PC-9 (cell line): ENCODE measurements at regions not wholly inside any gene's neighbourhood (a gene's known extent, or its start where the extent isn't known, plus 50 kb on each side); places are given as distances from the start of the nearest gene placed in this dataset.

Experiments used
- BruUV-seq: library from RNA; stranded (reverse); fragments of 400-500 nt; replicated peaks from 2 replicates; lab custom pipeline; 2021; lab: Mats Ljungman, UMichigan
- CTCF ChIA-PET: fragments of 300-600 bp; sonication (Branson Sonifier 250); formaldehyde crosslinking; loops from one replicate; lab custom pipeline; 2022; ENCODE audit warnings: antibody characterized with exemption; lab: Charles Lee
- POLR2A ChIA-PET: fragments of 300-600 bp; sonication (Branson Sonifier 250); formaldehyde crosslinking; loops from one replicate; lab custom pipeline; 2022; ENCODE audit warnings: antibody characterized with exemption; ENCODE audit not compliant: unreplicated experiment; lab: Charles Lee
- DNase-seq, 2 experiments: peaks; one replicate each; pipeline versions ENCODE4 v3.0.0 to v3.0.0-alpha.2; 2015 to 2022; ENCODE audit warnings: mixed read lengths in 1 of 2
- H2AFZ ChIP-seq: fragments of 200-600 bp; sonication (generic); 2 replicates; pipeline ENCODE4 v1.8.1; 2017; ENCODE audit warnings: antibody characterized with exemption
- H3F3A ChIP-seq: fragments of 200-600 bp; sonication (generic); 2 replicates; pipeline ENCODE4 v1.8.1; 2017; ENCODE audit warnings: antibody characterized with exemption, mild to moderate bottlenecking, low read depth; ENCODE audit not compliant: insufficient read depth
- H3K27ac ChIP-seq: fragments of 200-600 bp; sonication (generic); 2 replicates; pipeline ENCODE4 v1.6.1; 2016; ENCODE audit warnings: mixed run types
- H3K27me3 ChIP-seq: fragments of 200-600 bp; sonication (generic); 2 replicates; pipeline ENCODE4 v1.6.1; 2016; ENCODE audit warnings: low read depth, mixed run types; ENCODE audit not compliant: insufficient read depth
- H3K36me3 ChIP-seq: fragments of 200-600 bp; sonication (generic); 2 replicates; pipeline ENCODE4 v1.6.1; 2016; ENCODE audit warnings: low read depth, mixed run types
- H3K4me1 ChIP-seq: fragments of 200-600 bp; sonication (generic); replicated peaks from 2 replicates; pipeline ENCODE4 v1.6.1; 2016; ENCODE audit warnings: mixed run types; ENCODE audit not compliant: insufficient read depth
- H3K4me2 ChIP-seq: fragments of 200-600 bp; sonication (generic); 2 replicates; pipeline ENCODE4 v1.6.1; 2017; ENCODE audit warnings: mixed run types
- H3K4me3 ChIP-seq: fragments of 200-600 bp; sonication (generic); 2 replicates; pipeline ENCODE4 v1.6.1; 2016; ENCODE audit warnings: mixed run types
- H3K79me2 ChIP-seq: fragments of 200-600 bp; sonication (generic); 2 replicates; pipeline ENCODE4 v1.6.1; 2017; ENCODE audit warnings: low read depth, mixed run types
- H3K9me2 ChIP-seq: fragments of 200-600 bp; sonication (generic); 2 replicates; pipeline ENCODE4 v1.8.1; 2017; ENCODE audit warnings: mild to moderate bottlenecking; ENCODE audit not compliant: insufficient read depth
- H3K9me3 ChIP-seq: fragments of 200-600 bp; sonication (generic); 2 replicates; pipeline ENCODE4 v1.8.1; 2016; ENCODE audit warnings: low read depth; ENCODE audit not compliant: insufficient read depth
- H4K20me1 ChIP-seq: fragments of 200-600 bp; sonication (generic); 2 replicates; pipeline ENCODE4 v1.8.1; 2017; ENCODE audit not compliant: insufficient read depth
- EZH2 ChIP-seq: fragments of 200-600 bp; sonication (generic); IDR thresholded peaks from 2 replicates; pipeline ENCODE4 v1.8.0; 2017; ENCODE audit warnings: antibody characterized with exemption, low read depth
- intact Hi-C: fragments of 100-400 bp; cut with micrococcal nuclease; formaldehyde crosslinking; loops from one replicate; pipeline ENCODE4 v1.10.0; 2022; ENCODE audit not compliant: unreplicated experiment
- TF ChIP-seq, protein P1 (sequence below): fragments of 200-600 bp; sonication (generic); conservative IDR thresholded peaks from 2 replicates; pipeline ENCODE4 v1.6.1; 2017; ENCODE audit warnings: mixed run types, antibody characterized with exemption, mild to moderate bottlenecking, moderate library complexity

DNA sequence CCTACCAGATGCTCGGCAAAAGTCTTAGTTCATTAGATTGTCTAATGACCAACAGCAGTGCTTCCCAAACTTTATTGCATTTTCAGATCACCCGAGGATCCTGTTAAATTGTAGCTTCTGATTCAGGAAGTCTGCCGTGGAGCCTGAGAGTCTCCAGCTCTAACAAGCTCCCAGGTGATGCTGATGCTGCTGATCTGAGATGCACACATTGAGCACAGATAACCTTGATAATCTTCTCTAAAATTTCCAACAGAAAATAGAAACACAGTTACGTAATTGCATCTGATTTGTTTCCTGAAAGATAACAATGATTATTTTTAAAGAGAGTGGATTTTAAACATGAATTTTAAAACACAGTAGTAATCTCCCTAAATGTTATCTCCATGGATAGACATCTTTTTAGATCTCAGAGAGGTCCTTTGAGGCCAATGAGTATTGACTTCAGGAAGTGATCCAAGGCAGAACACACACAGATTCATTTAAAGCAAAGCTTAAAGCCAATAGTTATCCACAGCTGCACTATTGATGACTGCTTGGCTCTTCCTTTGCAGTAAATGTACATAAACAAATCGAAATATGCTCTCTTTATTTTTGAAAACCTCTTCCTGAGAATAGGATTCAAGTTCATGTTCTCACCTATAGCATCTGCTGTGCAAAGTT, 122.8 kb upstream of the TNPO1 start:
- no peaks in the 10 kb centered on the region for H4K20me1 ChIP-seq
- no TSS peak for BruUV-seq
- no peak overlapping the region for H3K4me3 ChIP-seq
- no peaks in the 10 kb centered on the region for H3K36me3 ChIP-seq
- H3K4me2 ChIP-seq: no peak overlapping the region
- ChIA-PET POLR2A (no interaction called here), CTCF (no interaction called here)
- H3K9me2 ChIP-seq: no peaks in the 10 kb centered on the region
- intact Hi-C loops: no loop called here
- no peaks in the 10 kb centered on the region for H3K4me1 ChIP-seq
- H2AFZ ChIP-seq: no peak overlapping the region
- H3K27ac ChIP-seq: no peak overlapping the region
- no peaks in the 10 kb centered on the region for H3K79me2 ChIP-seq
- H3F3A ChIP-seq: no peaks in the 10 kb centered on the region
- no peaks in the 10 kb centered on the region for H3K9me3 ChIP-seq
- no peaks in the 10 kb centered on the region for H3K27me3 ChIP-seq
- DNase-seq: no peak
- TF ChIP-seq EZH2: no peak
- TF ChIP-seq, protein P1, sequence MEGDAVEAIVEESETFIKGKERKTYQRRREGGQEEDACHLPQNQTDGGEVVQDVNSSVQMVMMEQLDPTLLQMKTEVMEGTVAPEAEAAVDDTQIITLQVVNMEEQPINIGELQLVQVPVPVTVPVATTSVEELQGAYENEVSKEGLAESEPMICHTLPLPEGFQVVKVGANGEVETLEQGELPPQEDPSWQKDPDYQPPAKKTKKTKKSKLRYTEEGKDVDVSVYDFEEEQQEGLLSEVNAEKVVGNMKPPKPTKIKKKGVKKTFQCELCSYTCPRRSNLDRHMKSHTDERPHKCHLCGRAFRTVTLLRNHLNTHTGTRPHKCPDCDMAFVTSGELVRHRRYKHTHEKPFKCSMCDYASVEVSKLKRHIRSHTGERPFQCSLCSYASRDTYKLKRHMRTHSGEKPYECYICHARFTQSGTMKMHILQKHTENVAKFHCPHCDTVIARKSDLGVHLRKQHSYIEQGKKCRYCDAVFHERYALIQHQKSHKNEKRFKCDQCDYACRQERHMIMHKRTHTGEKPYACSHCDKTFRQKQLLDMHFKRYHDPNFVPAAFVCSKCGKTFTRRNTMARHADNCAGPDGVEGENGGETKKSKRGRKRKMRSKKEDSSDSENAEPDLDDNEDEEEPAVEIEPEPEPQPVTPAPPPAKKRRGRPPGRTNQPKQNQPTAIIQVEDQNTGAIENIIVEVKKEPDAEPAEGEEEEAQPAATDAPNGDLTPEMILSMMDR: no peak

DNA sequence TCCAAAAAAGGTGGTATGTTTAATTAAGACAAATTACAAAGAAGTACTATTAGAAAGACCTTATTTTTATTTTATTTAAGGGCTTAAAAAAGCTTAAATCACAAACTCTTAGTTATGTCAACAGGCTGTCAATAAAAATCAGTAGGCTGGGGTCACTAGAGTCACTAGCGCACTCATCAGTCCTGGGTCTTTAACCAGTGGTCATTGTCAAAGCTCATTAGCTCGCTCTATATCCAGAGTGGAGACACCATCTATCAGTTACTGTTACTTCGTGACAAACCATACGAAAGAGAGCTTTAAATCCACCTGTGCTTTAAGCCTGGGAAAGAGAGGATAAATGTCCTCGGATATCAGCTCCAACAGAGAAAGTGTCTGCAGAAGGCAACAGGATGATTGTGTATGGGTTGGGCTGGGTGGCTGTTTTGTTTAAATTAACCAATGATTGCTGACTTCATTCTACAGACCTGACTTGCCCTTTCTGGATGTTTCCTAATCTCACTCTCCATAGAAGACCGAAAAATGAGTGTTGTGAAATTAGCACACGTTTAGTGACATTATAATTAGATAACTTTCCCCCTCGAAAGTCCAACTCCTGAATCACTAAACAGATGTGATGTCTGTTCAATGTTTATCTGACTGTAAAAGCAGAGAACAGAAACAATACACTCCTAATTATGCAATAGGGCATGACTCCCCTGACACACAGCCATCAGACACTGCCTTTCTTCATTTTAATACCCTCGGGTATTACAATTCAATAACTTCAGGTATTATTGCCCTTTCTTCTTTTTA, 123.6 kb upstream of the TNPO1 start:
- ChIA-PET CTCF (no interaction called here), POLR2A (no interaction called here)
- no peaks in the 10 kb centered on the region for H3K79me2 ChIP-seq
- no peaks in the 10 kb centered on the region for H3K4me1 ChIP-seq
- TF ChIP-seq, protein P1: no peak
- TF ChIP-seq EZH2: no peak
- H3K9me3 ChIP-seq: no peaks in the 10 kb centered on the region
- no peaks in the 10 kb centered on the region for H3K9me2 ChIP-seq
- intact Hi-C loops: no loop called here
- H3K4me2 ChIP-seq: no peak overlapping the region
- no peak overlapping the region for H3K27ac ChIP-seq
- H3F3A ChIP-seq: no peaks in the 10 kb centered on the region
- no peaks in the 10 kb centered on the region for H3K36me3 ChIP-seq
- H4K20me1 ChIP-seq: no peaks in the 10 kb centered on the region
- no TSS peak for BruUV-seq
- no peak overlapping the region for H3K4me3 ChIP-seq
- no peak overlapping the region for H2AFZ ChIP-seq
- H3K27me3 ChIP-seq: no peaks in the 10 kb centered on the region
- no peak for DNase-seq

DNA sequence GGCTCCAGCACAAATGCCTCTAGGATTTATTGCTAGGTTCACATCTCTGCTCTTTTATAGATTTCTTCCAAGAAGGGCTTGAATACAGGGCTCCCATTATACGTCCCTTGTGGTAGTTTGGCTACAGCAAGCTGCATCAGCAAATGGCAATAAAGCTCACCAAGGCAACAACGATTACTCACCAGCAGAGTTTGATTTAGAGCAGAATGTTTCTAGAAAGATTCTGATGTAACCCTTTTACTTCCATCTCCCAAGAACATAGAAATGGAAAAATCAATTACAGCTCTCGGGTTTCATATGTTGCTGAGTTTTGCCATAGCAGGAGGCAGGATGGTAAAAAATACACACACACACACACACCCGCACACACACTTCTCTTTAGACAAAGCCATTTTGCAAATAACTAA, 124.2 kb upstream of the TNPO1 start:
- Histone ChIP-seq H3K4me1 (no peaks in the 10 kb centered on the region), H3K27ac (no peak overlapping the region), H3K4me3 (no peak overlapping the region), H3F3A (no peaks in the 10 kb centered on the region), H3K9me3 (no peaks in the 10 kb centered on the region), H3K27me3 (no peaks in the 10 kb centered on the region), H4K20me1 (no peaks in the 10 kb centered on the region), H3K36me3 (no peaks in the 10 kb centered on the region), H3K79me2 (no peaks in the 10 kb centered on the region), H3K9me2 (no peaks in the 10 kb centered on the region), H2AFZ (no peak overlapping the region), H3K4me2 (no peak overlapping the region)
- DNase-seq: no peak
- TF ChIP-seq, protein P1: no peak
- TF ChIP-seq EZH2: no peak
- BruUV-seq: no TSS peak
- ChIA-PET CTCF (no interaction called here), POLR2A (no interaction called here)
- intact Hi-C loops: no loop called here
